ENCODE measurements at regions not wholly inside any gene's neighbourhood (a gene's known extent, or its start where the extent isn't known, plus 50 kb on each side); places are given as distances from the start of the nearest gene placed in this dataset.

GRCh38 chr12:97854477-97854876 lies 391.9 kb downstream of the RMST start:
- TF ChIP-seq POLR2A (IDR thresholded peaks at IDR 0.05) (no peak), CTCF (IDR thresholded peaks at IDR 0.05) (no peak)

Data from tibial nerve (tissue), 3 donors.